ENCODE measurements at regions not wholly inside any gene's neighbourhood (a gene's known extent, or its start where the extent isn't known, plus 50 kb on each side); places are given as distances from the start of the nearest gene placed in this dataset.

DNA sequence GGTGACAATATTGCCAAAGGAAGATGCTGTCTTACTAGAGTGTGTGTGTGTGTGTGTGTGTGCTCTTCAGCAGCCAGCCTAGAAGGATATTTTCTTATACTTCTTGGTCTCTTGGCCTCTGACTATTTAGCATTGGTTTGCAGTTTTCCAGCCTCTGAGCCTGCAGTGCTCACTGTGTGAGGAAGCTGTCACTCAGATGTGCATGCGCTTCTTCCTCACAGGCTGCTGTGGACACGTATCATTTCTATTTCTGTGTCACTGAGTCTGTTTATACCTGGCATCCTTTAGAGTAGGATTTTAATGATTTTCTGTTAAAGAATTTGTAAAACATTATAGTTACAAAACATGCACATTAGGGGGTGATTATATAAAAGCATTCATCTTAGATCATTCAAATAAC, 83.3 kb downstream of the ALDH8A1 start:
- no peak for ATAC-seq

DNA sequence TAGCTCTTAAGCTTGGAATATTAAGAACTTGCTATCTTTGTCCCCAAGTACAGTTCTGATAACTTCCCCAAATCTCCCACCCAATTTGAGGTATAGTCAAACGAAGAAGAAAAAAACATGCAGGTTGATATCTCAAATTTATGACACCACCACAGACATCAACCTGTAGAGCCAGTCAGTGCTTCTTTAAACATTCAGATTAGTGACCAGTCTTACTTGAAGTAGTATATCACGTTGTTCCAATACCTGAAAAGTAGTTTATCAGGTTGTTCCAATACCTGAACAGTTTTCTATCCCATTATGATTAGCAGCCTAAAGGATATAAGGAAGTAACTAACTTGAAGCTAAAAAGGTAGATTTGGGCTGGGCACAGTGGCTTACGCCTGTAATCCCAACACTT, 85.3 kb downstream of the ALDH8A1 start:
- ATAC-seq: peak; percentile 57

DNA sequence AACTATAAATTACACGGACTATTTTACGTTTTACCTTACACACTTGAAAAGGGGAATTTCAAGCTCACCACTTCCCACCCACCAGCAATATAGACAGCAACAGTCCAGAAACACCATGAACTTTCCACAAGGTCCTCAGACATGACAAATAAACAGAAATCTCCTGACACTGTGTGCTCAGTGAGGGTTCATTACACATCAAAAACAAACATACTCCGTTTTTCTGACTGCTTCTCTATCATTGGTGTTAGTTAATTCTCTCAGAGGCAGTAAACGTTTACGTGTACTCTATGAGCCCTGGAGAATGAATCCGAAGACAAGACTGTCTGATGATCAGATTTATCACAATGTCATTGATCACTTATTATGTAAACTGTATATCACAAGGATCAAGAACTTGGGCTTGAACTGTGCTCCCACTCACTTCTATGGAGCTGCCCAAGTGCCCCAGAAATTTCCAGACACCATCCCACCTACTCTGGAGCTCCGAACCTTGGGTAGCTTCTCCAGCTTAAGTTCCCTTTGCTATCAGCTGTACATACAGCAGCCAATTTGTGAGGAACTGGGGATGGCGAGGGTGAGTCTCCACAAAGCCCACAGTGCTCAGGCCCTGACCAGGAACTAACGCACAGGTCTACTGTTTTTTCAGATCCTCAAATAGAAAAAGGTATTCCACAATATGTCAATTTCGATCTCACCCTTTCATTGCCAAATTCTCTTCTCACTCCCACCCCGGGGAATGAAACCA, 86.0 kb downstream of the ALDH8A1 start:
- ATAC-seq: no peak

DNA sequence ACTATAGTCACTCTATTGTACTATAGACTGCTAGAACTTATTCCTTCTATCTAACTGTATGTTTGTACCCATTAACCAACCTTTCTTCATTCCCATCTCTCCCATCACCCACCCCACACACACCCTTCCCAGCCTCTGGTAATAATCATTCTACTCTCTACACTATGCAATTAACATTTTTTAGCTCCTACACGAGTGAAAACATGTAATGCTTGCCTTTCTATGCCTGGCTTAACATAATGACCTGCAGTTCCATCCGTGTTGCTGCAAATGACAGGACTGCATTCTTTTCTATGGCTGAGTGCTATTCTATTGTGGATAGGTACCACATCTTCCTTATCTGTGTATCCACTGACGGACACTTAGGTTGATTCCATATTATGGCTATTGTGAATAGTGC, 95.5 kb downstream of the ALDH8A1 start:
- no peak for ATAC-seq

DNA sequence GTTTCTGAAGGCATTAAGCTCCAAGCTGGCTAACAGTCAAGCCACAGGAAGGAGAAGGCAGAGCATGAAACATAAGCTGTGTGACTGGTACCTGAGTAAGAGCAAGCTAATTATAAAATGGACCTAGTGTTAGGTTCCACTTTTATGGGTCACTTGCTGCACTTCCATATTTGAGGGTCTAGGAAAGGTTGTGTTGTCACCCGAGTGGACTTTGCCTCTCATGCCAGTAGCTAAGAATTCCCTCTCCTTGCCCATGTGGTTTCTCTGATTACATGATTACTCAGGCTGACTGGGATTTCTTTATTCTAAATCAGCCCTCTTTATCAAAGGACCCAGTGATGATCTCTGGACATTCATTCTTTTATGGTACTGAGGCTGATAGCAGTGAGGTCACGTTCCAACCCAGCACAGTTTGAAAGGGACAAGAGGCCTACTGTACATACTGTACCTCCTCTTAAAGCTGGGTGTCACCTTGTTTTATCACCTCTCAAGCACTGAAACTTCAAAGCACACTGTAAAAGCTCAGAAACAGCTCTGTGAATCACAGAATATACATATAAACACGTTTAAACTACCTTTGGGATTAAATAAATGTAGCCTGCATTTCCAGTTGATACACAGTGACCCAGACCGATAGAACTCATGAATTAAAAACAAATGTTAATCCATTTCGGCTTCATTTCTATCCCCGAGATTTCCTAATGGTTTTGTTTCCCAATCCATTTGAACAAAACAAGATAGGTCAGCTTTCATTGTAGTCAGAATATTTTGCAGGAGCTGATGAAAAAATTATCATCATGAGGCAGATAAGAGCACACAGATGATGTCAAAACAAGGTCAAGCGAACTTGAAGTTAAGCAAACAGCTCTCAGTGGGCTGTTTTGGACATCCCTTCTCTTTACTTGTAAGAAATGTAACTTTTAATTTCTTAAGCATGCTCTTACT, 96.5 kb downstream of the ALDH8A1 start:
- ATAC-seq: no peak

DNA sequence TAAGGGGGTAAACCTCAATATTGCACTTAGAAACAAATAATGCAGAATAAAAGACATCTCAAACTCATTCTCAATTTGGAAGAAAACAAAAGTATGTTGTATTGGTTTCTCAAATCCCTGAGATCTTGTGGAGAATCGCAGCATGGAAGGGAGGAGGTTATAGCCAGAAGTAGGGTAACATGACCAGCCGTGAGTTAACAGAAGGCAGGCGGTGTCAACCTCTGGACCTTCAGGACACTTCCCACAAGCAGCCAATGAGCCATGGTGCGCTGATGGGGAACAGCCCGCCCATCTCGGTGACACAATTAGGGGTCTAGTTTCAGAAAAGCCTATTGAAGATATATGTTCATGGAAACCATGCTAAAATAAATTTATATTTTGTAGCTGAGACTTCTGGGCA, 98.4 kb downstream of the ALDH8A1 start:
- no peak for ATAC-seq

DNA sequence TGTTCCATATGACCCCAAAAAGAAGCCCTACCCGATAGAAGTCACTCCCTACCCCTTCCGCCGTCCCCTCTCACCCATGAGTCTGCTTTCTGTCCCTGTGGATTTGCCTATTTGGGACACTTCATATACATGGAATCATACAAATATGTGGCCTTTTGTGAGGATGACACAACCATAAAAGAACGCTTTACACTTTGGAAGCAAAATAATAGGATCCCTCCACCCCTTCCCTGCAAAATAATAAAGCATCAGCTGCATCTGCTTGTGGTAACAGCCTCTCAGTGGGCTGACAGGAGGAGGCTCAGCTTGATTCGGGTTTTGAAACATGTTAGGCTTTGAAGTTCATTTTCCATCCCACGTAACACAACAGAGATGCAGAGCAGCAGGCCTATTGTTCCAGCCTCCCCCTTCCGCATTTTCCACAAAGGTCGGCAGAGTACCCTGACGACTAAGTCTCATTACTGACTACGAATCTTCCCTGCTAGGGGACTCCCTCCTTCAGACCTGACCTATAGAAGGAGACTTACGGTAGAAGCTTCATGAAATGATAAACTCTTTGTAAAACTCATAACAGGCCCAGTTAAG, 99.1 kb downstream of the ALDH8A1 start:
- ATAC-seq: no peak

DNA sequence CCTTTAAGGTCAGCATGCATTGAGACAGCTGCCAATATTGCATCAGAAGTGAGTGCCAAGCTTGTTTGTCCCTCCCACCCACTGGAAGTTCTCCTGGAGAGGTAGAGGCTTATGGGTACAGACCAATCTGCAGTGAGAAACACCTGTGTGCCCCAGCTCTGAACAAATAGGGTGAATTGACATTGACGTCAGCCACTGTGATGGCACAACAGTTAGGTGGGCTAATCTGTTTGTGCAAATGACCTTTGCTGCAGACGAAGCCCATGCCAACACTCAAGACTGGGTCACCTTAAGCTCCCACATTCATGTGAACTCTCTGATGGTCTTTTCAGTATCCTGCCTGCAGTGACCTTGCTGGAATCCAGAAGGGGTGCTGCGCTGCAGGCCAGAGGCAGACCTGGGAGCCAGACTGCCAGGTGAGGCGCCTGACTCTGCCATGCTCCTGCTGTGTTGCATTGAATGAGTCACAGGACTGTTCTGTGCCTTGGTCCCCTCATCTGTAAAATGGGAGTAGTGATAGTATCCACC, 99.9 kb downstream of the ALDH8A1 start:
- ATAC-seq: no peak

DNA sequence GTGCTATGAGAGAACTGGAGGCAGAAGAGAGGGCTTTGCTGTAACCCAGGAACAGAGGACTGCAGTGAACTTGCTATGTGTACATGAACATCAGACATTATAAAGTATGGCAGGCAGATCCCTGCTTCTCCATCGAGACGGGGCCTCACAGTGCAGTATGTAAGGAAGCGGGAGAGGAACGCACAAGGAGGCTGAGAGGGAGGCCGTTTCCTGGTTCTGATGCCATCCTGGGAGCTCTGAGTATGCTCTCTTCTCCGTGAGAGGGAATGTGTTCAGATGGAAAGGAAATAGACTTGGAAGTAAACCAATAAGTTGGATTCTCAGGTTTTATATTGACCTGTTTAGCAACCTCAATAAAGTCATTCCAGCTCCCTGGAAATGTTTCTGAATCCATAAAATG, 101.8 kb downstream of the ALDH8A1 start:
- no peak for ATAC-seq

DNA sequence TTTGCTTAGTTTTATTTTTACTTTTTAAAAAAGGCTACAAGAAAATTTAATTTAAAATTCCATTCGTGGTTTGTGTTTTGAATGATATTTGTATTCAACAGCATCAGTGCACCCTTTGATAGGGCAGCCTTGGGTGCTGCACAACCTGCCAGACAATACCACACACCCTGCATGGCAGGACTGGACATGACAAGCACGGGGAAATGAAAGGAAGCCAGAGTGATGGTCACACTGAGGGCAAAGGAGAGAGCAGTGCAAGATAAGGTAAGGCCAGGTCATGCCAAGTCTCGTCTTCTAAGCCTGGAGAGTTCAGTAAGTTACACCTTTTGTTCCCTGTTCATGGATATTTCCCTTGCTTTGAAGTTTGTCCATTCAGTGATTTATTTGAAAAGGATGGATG, 103.0 kb downstream of the ALDH8A1 start:
- ATAC-seq: no peak

DNA sequence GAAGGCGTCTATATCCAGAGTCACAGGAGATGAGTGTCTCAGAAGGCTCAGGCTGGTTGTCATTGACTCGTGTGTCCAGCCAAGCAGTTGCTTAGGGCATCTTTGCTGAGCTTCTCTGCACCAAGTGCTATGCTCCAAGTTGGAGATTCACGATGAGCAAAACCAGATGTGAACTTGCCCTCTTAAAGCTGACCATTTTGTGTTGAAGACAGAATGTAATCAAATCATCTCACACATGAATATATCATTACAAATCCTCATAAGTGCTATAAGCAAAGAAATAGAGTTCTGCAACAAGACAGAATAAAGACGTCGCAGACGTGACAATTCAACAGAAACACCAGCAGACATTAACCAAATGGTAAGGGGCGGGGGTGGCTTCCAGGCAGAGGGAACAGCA, 103.9 kb downstream of the ALDH8A1 start:
- no peak for ATAC-seq

DNA sequence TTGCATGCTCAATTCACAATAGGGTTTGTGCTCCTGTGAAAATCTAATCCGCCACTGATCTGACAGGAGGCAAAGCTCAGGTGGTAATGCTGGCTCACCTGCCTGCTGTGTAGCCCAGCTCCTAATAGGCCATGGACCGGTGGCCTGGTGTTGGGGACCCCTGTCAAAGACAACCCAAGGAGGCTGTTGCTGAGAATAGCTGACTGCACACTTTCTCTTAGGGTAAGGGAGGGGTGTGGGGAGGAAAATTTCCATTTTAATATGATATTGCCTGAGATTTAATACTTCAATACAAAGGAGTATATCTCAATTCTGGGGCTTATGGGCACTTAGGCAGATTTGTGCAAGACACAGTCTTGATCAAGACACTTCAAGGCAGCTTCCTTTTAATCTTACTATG, 105.8 kb downstream of the ALDH8A1 start:
- no peak for ATAC-seq

DNA sequence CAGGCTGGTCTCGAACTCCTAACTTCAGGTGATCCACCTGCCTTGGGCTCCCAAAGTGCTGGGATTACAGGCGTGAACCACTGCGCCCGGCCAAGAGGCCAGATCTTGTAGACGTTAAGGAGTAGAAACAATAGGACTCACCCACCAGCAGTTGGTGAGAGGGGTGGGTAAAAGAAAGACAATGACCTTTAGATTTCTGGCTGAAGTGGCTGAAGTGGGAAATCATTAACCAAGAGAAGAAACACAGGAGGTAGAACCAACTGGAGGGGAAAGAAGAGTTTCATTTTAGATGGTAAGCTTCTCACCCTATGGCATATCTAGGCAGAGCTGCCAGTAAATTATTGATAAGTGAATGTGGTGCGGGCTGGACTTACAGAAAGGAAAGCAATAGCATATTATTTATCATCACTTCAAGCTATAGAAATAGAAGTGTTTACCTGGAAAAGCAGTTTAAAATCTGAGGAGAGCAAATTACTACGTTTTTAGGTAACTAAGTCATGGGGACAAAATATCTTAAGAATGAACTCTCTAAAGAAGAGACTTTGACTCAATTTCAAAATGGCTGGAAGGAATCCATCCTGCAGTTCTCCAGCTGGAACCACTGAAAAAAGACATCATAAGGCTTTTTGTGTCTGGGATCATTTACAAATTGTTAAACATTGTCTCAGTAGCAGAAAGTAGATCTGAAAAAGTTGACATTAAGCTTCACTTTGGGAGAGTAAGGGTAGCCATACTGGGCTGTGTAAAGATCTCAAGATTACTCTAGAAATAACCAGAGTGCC, 109.6 kb downstream of the ALDH8A1 start:
- no peak for ATAC-seq

DNA sequence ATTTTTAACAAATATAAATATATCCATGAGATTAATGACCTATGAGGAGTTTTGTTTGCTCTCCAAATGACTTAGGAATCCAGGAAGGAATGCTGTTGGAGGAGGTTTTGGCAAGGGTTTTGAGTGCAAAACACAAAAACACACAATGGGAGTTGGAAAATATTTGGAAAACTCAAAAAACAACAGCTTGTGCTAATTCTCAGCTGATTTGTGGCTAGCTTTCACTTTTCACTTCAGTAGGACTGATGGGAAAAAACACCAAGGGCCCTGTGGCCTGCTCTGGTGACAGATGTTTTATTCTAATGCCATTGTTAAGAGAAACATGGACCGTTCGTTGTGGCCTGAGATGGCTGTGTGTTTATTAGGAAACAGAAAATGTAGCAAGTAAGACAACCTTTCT, 113.9 kb downstream of the ALDH8A1 start:
- ATAC-seq: no peak

DNA sequence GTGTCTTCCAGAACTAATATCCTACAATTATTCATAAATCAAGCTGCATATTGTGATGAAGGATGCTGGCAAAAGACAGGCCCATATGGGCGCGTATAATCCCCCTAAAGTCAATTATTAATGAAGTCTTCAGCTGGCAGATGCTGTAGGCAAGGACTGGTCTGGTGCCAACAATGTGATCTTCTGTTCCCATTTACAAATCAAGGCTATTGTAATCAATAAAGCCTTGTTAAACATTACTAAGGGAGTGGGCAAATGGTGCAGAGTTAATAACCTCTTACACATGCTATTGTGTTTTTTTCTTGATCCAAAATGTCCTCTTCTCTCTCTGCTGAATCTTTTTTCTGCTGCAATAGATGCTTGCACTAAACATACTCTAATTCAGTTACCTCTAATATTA, 119.0 kb downstream of the ALDH8A1 start:
- ATAC-seq: no peak

DNA sequence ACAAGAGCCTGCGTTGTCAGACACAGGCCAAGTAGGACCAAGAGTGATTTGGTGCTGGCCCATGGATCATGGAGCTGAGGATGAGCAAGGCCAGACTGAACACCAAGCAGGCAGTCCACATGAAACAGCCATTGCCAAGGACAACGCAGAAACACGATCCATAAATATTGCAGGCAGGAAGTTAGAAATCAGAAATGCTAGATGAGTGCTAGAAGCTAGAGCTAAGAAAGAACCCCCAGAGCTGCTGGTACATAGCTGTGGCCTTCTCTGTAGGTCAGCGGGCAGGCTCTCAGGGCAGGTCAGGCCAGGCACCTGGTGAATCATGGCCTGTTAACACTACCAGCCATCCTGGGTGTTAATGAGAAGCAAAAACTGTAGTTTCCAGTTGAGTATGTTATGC, 119.7 kb downstream of the ALDH8A1 start:
- no peak for ATAC-seq

DNA sequence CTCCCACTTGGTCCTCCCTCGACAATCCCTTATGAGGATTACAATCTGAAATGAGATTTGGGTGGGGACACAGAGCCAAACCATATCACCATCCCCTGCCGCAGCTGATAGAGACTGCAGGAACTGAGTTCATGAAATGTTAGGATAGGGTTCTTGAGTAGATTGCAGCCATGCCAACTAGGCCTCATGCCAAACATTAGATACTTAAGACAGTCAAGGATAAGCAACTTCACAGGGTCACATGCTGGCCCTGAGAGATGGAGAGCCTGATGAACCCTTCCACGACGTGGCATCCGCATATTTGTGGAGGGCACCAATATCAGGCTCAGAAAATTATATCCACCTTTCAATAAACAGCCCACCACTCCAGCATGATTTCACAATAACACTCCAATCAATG, 121.3 kb downstream of the ALDH8A1 start:
- no peak for ATAC-seq

DNA sequence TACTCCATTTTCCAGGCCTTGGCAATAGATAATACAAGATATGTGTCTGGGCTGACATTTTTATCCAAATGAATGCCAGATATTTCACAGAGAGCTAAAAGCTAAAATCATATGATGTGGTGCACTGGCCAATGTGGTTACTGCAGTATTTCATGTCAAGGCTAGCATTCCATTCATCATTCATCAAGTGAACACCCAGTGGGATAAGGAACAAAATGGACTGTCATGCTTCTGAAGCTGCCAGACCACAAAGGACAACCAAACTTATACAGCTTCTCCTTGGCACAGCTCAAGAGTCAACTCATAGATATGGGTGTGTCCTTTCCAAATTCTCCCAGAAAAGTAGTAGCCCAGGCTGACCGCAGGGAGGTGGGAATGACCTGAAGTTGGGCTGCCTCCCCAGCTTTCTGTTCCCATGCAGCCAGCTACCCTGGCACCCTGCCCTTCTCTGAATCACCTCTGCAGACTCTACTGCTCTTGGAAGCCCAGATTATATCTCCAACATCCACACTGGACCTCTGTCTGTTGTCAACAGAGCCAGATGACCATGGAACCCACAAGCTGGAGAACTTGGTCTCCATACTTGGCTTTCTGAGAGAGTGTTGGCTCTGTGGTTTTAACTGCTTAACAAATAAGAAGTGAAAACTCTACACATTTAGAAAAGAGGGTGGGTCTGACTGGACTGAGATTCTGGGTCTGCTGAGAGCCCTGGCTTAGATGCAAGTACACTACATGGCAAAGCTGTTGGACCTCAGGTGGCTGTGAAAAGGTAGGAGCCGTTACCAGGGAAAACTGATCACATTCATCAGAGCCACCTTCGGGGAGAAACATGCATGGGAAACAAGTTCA, 122.8 kb downstream of the ALDH8A1 start:
- peak; percentile 91 for ATAC-seq

DNA sequence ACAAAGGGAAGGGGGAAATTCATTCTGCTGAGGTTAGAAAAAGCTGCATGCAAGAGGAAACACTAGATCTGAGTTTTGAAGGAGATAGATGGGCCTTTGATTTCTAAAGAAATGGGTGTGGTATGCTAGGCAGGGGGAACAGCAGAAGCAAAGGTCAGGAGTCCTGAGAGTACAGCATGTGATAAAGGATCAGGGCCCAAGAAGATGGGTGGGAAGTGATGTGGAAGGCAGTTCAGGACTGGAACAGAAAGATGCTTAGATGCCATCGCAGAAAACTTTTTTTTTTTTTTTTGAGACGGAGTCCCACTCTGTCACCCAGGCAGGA, 126.2 kb downstream of the ALDH8A1 start:
- ATAC-seq: no peak

DNA sequence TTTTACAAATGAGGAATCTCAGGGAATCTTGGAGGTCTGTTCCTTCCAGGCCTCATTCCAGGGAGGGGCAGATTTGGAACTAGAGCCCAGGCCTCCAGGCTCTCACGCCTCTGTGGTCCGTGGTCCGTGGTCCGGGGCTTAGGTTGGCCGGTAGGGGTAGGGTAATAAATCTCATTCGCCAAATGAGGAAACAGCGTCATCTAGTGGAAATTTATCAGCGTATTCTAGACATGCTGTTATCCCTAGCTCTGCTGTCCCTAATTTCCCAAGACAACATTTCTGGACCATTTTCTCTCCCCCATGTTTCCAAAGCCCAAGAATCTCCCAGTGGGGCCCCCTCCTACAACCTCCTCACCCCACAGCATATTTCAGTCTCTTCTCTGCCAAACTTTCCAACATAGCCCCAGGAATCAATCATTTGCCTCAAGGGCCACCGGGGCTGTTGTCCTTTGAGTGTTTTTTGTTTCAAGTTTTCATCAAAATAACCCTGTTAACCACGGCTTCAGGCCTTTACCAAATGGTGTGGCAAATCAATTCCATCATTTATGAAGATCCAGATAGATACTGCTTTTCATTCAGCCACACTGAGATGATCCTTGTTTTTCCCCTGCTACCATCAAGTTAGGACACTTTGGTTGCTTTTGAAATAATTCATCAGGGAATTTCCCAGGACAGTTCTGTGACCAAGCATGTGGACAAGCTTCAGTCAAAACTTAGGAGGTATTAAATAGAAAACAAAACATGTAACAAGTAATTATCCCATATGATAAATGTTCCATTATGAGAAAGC, 126.8 kb downstream of the ALDH8A1 start:
- ATAC-seq: peak; percentile 74

Measured in esophagus mucosa (tissue), 1 donor.